ENCODE measurements at regions not wholly inside any gene's neighbourhood (a gene's known extent, or its start where the extent isn't known, plus 50 kb on each side); places are given as distances from the start of the nearest gene placed in this dataset.

- no peak overlapping the region for H2AFZ ChIP-seq (ENCODE audit: low read depth, low read length)
Observed at GRCh38 chr3:181402347-181402746, 309.4 kb upstream of the SOX2 start.

GRCh38 chr3:181384970-181385369, 326.8 kb upstream of the SOX2 start:
- Histone ChIP-seq H3K79me2 (ENCODE audit: insufficient read depth, low read length) (no peaks in the 10 kb centered on the region), H3K4me3 (ENCODE audit: low read depth in 1 of 2, low read length in 2 of 2) (no peak overlapping the region), H2AFZ (ENCODE audit: low read depth, low read length) (no peak overlapping the region), H3K27me3 (ENCODE audit: insufficient read depth, low read length, poor library complexity) (no peaks in the 10 kb centered on the region), H3K9me3 (ENCODE audit: insufficient read depth, low read length, severe bottlenecking) (no peaks in the 10 kb centered on the region), H3K4me2 (ENCODE audit: insufficient read depth, low read length) (no peak overlapping the region), H3K36me3 (ENCODE audit: insufficient read depth, low read length) (no peaks in the 10 kb centered on the region), H3K9ac (ENCODE audit: low read depth, low read length) (no peak overlapping the region), H3K27ac (ENCODE audit: low read length) (no peak overlapping the region), H3K4me1 (ENCODE audit: insufficient read depth, low read length) (no peaks in the 10 kb centered on the region), H4K20me1 (ENCODE audit: insufficient read depth, low read length) (no peaks in the 10 kb centered on the region)
- ATAC-seq (ENCODE audit: insufficient read depth, low read depth): no peak
- no peak for DNase-seq
- TF ChIP-seq CTCF (IDR thresholded peaks at IDR 0.05; ENCODE audit: borderline replicate concordance, extremely low read depth, low read length, poor library complexity, severe bottlenecking) (no peak), EZH2 (IDR thresholded peaks at IDR 0.05; ENCODE audit: borderline replicate concordance, low read depth, low read length, severe bottlenecking) (no peak)

More at GRCh38 chr3:181402347-181402746, 309.4 kb upstream of the SOX2 start:
- Histone ChIP-seq H3K4me1 (ENCODE audit: insufficient read depth, low read length) (no peaks in the 10 kb centered on the region), H3K27ac (ENCODE audit: low read length) (no peak overlapping the region), H3K36me3 (ENCODE audit: insufficient read depth, low read length) (no peaks in the 10 kb centered on the region), H3K9ac (ENCODE audit: low read depth, low read length) (no peak overlapping the region), H3K79me2 (ENCODE audit: insufficient read depth, low read length) (no peaks in the 10 kb centered on the region), H3K4me3 (ENCODE audit: low read depth in 1 of 2, low read length in 2 of 2) (no peak overlapping the region), H3K27me3 (ENCODE audit: insufficient read depth, low read length, poor library complexity) (no peaks in the 10 kb centered on the region), H3K9me3 (ENCODE audit: insufficient read depth, low read length, severe bottlenecking) (no peaks in the 10 kb centered on the region), H3K4me2 (ENCODE audit: insufficient read depth, low read length) (no peak overlapping the region), H4K20me1 (ENCODE audit: insufficient read depth, low read length) (no peaks in the 10 kb centered on the region)
- no peak for DNase-seq
- ATAC-seq (ENCODE audit: insufficient read depth, low read depth): no peak
- TF ChIP-seq EZH2 (IDR thresholded peaks at IDR 0.05; ENCODE audit: borderline replicate concordance, low read depth, low read length, severe bottlenecking): no peak
- no peak for TF ChIP-seq CTCF (IDR thresholded peaks at IDR 0.05; ENCODE audit: borderline replicate concordance, extremely low read depth, low read length, poor library complexity, severe bottlenecking)

GRCh38 chr3:181383760-181384159, 328.0 kb upstream of the SOX2 start:
- no peak overlapping the region for H3K4me3 ChIP-seq (ENCODE audit: low read depth in 1 of 2, low read length in 2 of 2)
- no peaks in the 10 kb centered on the region for H3K79me2 ChIP-seq (ENCODE audit: insufficient read depth, low read length)
- H3K9me3 ChIP-seq (ENCODE audit: insufficient read depth, low read length, severe bottlenecking): no peaks in the 10 kb centered on the region
- H3K4me2 ChIP-seq (ENCODE audit: insufficient read depth, low read length): no peak overlapping the region
- H3K4me1 ChIP-seq (ENCODE audit: insufficient read depth, low read length): no peaks in the 10 kb centered on the region
- TF ChIP-seq EZH2 (IDR thresholded peaks at IDR 0.05; ENCODE audit: borderline replicate concordance, low read depth, low read length, severe bottlenecking) (no peak), CTCF (IDR thresholded peaks at IDR 0.05; ENCODE audit: borderline replicate concordance, extremely low read depth, low read length, poor library complexity, severe bottlenecking) (no peak)
- H4K20me1 ChIP-seq (ENCODE audit: insufficient read depth, low read length): no peaks in the 10 kb centered on the region
- H2AFZ ChIP-seq (ENCODE audit: low read depth, low read length): no peak overlapping the region
- ATAC-seq (ENCODE audit: insufficient read depth, low read depth) (no peak), DNase-seq (no peak)
- no peaks in the 10 kb centered on the region for H3K36me3 ChIP-seq (ENCODE audit: insufficient read depth, low read length)
- H3K27me3 ChIP-seq (ENCODE audit: insufficient read depth, low read length, poor library complexity): no peaks in the 10 kb centered on the region
- no peak overlapping the region for H3K27ac ChIP-seq (ENCODE audit: low read length)
- no peak overlapping the region for H3K9ac ChIP-seq (ENCODE audit: low read depth, low read length)

GRCh38 chr3:181383201-181383600, 328.5 kb upstream of the SOX2 start:
- DNase-seq: no peak
- Histone ChIP-seq H2AFZ (ENCODE audit: low read depth, low read length) (no peak overlapping the region), H3K4me1 (ENCODE audit: insufficient read depth, low read length) (no peaks in the 10 kb centered on the region), H3K4me2 (ENCODE audit: insufficient read depth, low read length) (no peak overlapping the region), H3K9ac (ENCODE audit: low read depth, low read length) (no peak overlapping the region), H3K9me3 (ENCODE audit: insufficient read depth, low read length, severe bottlenecking) (no peaks in the 10 kb centered on the region), H3K27me3 (ENCODE audit: insufficient read depth, low read length, poor library complexity) (no peaks in the 10 kb centered on the region), H4K20me1 (ENCODE audit: insufficient read depth, low read length) (no peaks in the 10 kb centered on the region), H3K4me3 (ENCODE audit: low read depth in 1 of 2, low read length in 2 of 2) (no peak overlapping the region), H3K27ac (ENCODE audit: low read length) (no peak overlapping the region), H3K79me2 (ENCODE audit: insufficient read depth, low read length) (no peaks in the 10 kb centered on the region), H3K36me3 (ENCODE audit: insufficient read depth, low read length) (no peaks in the 10 kb centered on the region)
- TF ChIP-seq EZH2 (IDR thresholded peaks at IDR 0.05; ENCODE audit: borderline replicate concordance, low read depth, low read length, severe bottlenecking): no peak
- TF ChIP-seq CTCF (IDR thresholded peaks at IDR 0.05; ENCODE audit: borderline replicate concordance, extremely low read depth, low read length, poor library complexity, severe bottlenecking): no peak
- no peak for ATAC-seq (ENCODE audit: insufficient read depth, low read depth)
